ENCODE measurements at regions not wholly inside any gene's neighbourhood (a gene's known extent, or its start where the extent isn't known, plus 50 kb on each side); places are given as distances from the start of the nearest gene placed in this dataset.

- Histone ChIP-seq H3K4me1 (no peaks in the 10 kb centered on the region), H3K36me3 (no peaks in the 10 kb centered on the region), H3K9me3 (no peaks in the 10 kb centered on the region), H3K4me3 (no peak overlapping the region), H3K27me3 (no peaks in the 10 kb centered on the region), H3K27ac (no peak overlapping the region)
- 63% methylated on average over 7 of the region's 10 CpGs for whole genome bisulfite sequencing (ENCODE audit: insufficient coverage, low coverage, low lambda C conversion rate, missing lambda C conversion rate)
- intact Hi-C loops (cut with DNase I) = no loop called here
- DNase-seq = no peak
- ATAC-seq = no peak
- TF ChIP-seq CTCF (IDR thresholded peaks at IDR 0.05) = no peak
- TF ChIP-seq POLR2A (IDR thresholded peaks at IDR 0.05) = no peak
Observed at GRCh38 chr3:150146991-150147761, 176.5 kb upstream of the PFN2 start.

- ATAC-seq (no peak), DNase-seq (no peak)
- Histone ChIP-seq H3K4me1 (no peaks in the 10 kb centered on the region), H3K27ac (no peak overlapping the region), H3K36me3 (no peaks in the 10 kb centered on the region), H3K4me3 (no peak overlapping the region), H3K27me3 (no peaks in the 10 kb centered on the region), H3K9me3 (no peaks in the 10 kb centered on the region)
- intact Hi-C loops (cut with DNase I) = no loop called here
- 87% methylated on average over 3 of the region's 3 CpGs for WGBS (ENCODE audit: insufficient coverage, low coverage, low lambda C conversion rate, missing lambda C conversion rate)
- TF ChIP-seq CTCF (IDR thresholded peaks at IDR 0.05) = no peak
- no peak for TF ChIP-seq POLR2A (IDR thresholded peaks at IDR 0.05)
Observed at GRCh38 chr3:150145659-150146058, 175.0 kb upstream of the PFN2 start.

- Histone ChIP-seq H3K27me3 (no peaks in the 10 kb centered on the region), H3K4me1 (no peaks in the 10 kb centered on the region), H3K36me3 (no peaks in the 10 kb centered on the region), H3K27ac (no peak overlapping the region), H3K4me3 (no peak overlapping the region), H3K9me3 (no peaks in the 10 kb centered on the region)
- 71% methylated on average over 6 of the region's 6 CpGs for WGBS (ENCODE audit: insufficient coverage, low coverage, low lambda C conversion rate, missing lambda C conversion rate)
- no peak for DNase-seq
- intact Hi-C loops (cut with DNase I) = no loop called here
- ATAC-seq = no peak
- TF ChIP-seq CTCF (IDR thresholded peaks at IDR 0.05) (no peak), POLR2A (IDR thresholded peaks at IDR 0.05) (no peak)
Observed at GRCh38 chr3:150144191-150144708, 173.6 kb upstream of the PFN2 start.

- no peaks in the 10 kb centered on the region for H3K36me3 ChIP-seq
- no peaks in the 10 kb centered on the region for H3K4me1 ChIP-seq
- H3K4me3 ChIP-seq = no peak overlapping the region
- TF ChIP-seq POLR2A (IDR thresholded peaks at IDR 0.05) (no peak), CTCF (IDR thresholded peaks at IDR 0.05) (no peak)
- H3K9me3 ChIP-seq = no peaks in the 10 kb centered on the region
- no peaks in the 10 kb centered on the region for H3K27me3 ChIP-seq
- intact Hi-C loops (cut with DNase I) = no loop called here
- DNase-seq (no peak), ATAC-seq (no peak)
- H3K27ac ChIP-seq = no peak overlapping the region
Observed at GRCh38 chr3:150142936-150143335, 172.2 kb upstream of the PFN2 start.
